MM.1S (cell line): ENCODE measurements at regions not wholly inside any gene's neighbourhood (a gene's known extent, or its start where the extent isn't known, plus 50 kb on each side); places are given as distances from the start of the nearest gene placed in this dataset.

Experiments used
- DNase-seq: peaks from one replicate; pipeline ENCODE4 v3.0.0-alpha.2; 2015
- H2AFZ ChIP-seq: fragments of 300-600 bp; sonication (generic); 2 replicates; pipeline ENCODE4 v1.6.0; 2016; ENCODE audit warnings: antibody characterized with exemption, low read length
- H3F3A ChIP-seq: fragments of 300-600 bp; sonication (generic); 2 replicates; pipeline ENCODE4 v1.6.1; 2016; ENCODE audit warnings: mild to moderate bottlenecking, antibody characterized with exemption, low read length, moderate library complexity, mixed read lengths; ENCODE audit not compliant: insufficient read depth
- H3K27ac ChIP-seq: fragments of 300-600 bp; sonication (generic); 2 replicates; pipeline ENCODE4 v1.5.1; 2016; ENCODE audit warnings: mild to moderate bottlenecking, low read length
- H3K27me3 ChIP-seq: fragments of 300-600 bp; sonication (generic); replicated peaks from 2 replicates; pipeline ENCODE4 v1.6.0; 2016; ENCODE audit warnings: low read length; ENCODE audit not compliant: insufficient read depth
- H3K36me3 ChIP-seq: fragments of 300-600 bp; sonication (generic); replicated peaks from 2 replicates; pipeline ENCODE4 v1.6.1; 2016; ENCODE audit warnings: mild to moderate bottlenecking, low read length, mixed read lengths; ENCODE audit not compliant: insufficient read depth
- H3K4me1 ChIP-seq: fragments of 300-600 bp; sonication (generic); 2 replicates; pipeline ENCODE4 v1.6.1; 2016; ENCODE audit warnings: low read length, mixed read lengths
- H3K4me2 ChIP-seq: fragments of 300-600 bp; sonication (generic); 2 replicates; pipeline ENCODE4 v1.6.0; 2016; ENCODE audit warnings: low read depth, low read length
- H3K4me3 ChIP-seq: fragments of 300-600 bp; sonication (generic); 2 replicates; pipeline ENCODE4 v1.5.1; 2016; ENCODE audit warnings: low read length, mixed read lengths
- H3K79me2 ChIP-seq: fragments of 300-600 bp; sonication (generic); 2 replicates; pipeline ENCODE4 v1.6.1; 2016; ENCODE audit warnings: mixed run types, low read length, mixed read lengths
- H3K9ac ChIP-seq: fragments of 300-600 bp; sonication (generic); 2 replicates; pipeline ENCODE4 v1.6.1; 2016; ENCODE audit warnings: low read length, mixed read lengths
- H3K9me2 ChIP-seq: fragments of 300-600 bp; sonication (generic); replicated peaks from 2 replicates; pipeline ENCODE4 v1.6.1; 2016; ENCODE audit warnings: mild to moderate bottlenecking, low read length, mixed read lengths; ENCODE audit not compliant: insufficient read depth
- H3K9me3 ChIP-seq: fragments of 300-600 bp; sonication (generic); replicated peaks from 2 replicates; pipeline ENCODE4 v1.6.1; 2016; ENCODE audit warnings: mild to moderate bottlenecking, low read length, mixed read lengths; ENCODE audit not compliant: insufficient read depth
- H4K20me1 ChIP-seq: fragments of 300-600 bp; sonication (generic); 2 replicates; pipeline ENCODE4 v1.6.1; 2016; ENCODE audit warnings: mild to moderate bottlenecking, low read length, moderate library complexity, mixed read lengths; ENCODE audit not compliant: insufficient read depth
- EZH2 ChIP-seq: fragments of 300-600 bp; sonication (generic); optimal IDR thresholded peaks from 2 replicates; pipeline ENCODE3; 2017; ENCODE audit warnings: low read depth, mild to moderate bottlenecking, antibody characterized with exemption, low read length, mixed read lengths
- EZH2phosphoT487 ChIP-seq: fragments of 300-600 bp; sonication (generic); IDR thresholded peaks from 2 replicates; pipeline ENCODE4 v1.6.1; 2018; ENCODE audit warnings: antibody characterized with exemption, low read length
- TF ChIP-seq, protein P1 (sequence below): fragments of 300-600 bp; sonication (generic); IDR thresholded peaks from 2 replicates; pipeline ENCODE4 v1.5.1; 2016; ENCODE audit warnings: antibody characterized with exemption, low read length, mixed read lengths

DNA sequence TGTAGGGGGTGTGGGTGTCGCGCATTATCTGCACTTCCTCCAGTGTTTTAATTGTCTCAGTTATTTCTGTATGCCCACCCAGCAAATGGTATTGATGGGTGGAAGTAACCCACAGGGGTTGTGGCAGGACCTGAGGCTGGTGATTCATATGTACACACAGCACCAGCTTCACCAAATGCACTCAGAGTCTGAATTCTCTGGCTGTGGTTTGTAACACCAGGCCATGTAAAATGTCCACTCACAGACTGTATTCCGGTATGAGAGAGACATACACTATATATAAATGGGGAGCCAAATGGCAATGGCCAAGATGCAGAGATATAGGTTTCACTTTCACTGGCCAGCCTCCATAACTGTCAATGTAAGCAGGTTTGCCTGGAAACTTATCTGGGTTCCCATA is 76.3 kb upstream of the FBXL4 start:
- H2AFZ ChIP-seq: no peak overlapping the region
- no peaks in the 10 kb centered on the region for H3K9me3 ChIP-seq
- H4K20me1 ChIP-seq: no peaks in the 10 kb centered on the region
- no peak overlapping the region for H3K9ac ChIP-seq
- no peaks in the 10 kb centered on the region for H3K27me3 ChIP-seq
- H3K4me1 ChIP-seq: no peaks in the 10 kb centered on the region
- no peaks in the 10 kb centered on the region for H3K9me2 ChIP-seq
- no peaks in the 10 kb centered on the region for H3F3A ChIP-seq
- no peak overlapping the region for H3K4me3 ChIP-seq
- H3K79me2 ChIP-seq: no peaks in the 10 kb centered on the region
- no peak for DNase-seq
- H3K36me3 ChIP-seq: no peaks in the 10 kb centered on the region
- TF ChIP-seq EZH2 (no peak), EZH2phosphoT487 (no peak)
- TF ChIP-seq, protein P1, sequence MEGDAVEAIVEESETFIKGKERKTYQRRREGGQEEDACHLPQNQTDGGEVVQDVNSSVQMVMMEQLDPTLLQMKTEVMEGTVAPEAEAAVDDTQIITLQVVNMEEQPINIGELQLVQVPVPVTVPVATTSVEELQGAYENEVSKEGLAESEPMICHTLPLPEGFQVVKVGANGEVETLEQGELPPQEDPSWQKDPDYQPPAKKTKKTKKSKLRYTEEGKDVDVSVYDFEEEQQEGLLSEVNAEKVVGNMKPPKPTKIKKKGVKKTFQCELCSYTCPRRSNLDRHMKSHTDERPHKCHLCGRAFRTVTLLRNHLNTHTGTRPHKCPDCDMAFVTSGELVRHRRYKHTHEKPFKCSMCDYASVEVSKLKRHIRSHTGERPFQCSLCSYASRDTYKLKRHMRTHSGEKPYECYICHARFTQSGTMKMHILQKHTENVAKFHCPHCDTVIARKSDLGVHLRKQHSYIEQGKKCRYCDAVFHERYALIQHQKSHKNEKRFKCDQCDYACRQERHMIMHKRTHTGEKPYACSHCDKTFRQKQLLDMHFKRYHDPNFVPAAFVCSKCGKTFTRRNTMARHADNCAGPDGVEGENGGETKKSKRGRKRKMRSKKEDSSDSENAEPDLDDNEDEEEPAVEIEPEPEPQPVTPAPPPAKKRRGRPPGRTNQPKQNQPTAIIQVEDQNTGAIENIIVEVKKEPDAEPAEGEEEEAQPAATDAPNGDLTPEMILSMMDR: no peak
- H3K27ac ChIP-seq: no peak overlapping the region
- no peak overlapping the region for H3K4me2 ChIP-seq

DNA sequence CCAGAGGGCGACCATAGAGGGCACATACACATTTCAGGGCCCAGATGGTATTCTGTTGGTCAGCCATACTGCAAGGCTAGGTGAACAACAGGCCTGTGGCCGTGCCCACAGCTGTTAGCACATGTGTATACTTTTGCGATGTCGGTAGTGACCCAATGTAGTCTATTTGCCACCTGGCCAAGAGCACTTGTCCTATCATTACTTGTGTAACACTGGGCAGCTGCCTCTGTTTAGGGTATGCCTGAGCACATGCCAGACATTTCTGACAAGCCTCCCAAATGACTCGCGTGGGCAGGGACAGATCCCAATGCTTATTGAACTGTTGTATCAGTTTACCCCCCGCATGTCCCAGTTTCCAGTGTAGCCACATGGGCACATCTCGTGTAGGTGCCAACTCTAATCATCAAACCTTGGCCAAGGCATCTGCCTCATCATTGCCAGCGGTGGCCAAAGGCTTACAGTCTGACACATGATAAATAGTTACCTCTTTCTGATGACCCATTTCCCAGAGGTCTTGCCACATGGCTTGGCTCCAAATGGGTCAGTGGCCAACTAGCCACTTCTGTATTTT is 74.4 kb upstream of the FBXL4 start:
- no peaks in the 10 kb centered on the region for H4K20me1 ChIP-seq
- H3K27me3 ChIP-seq: no peaks in the 10 kb centered on the region
- H3F3A ChIP-seq: no peaks in the 10 kb centered on the region
- H3K27ac ChIP-seq: no peak overlapping the region
- no peaks in the 10 kb centered on the region for H3K79me2 ChIP-seq
- H3K9ac ChIP-seq: no peak overlapping the region
- H3K9me3 ChIP-seq: no peaks in the 10 kb centered on the region
- no peak for DNase-seq
- no peaks in the 10 kb centered on the region for H3K4me1 ChIP-seq
- TF ChIP-seq, protein P1: no peak
- no peak for TF ChIP-seq EZH2phosphoT487
- H3K9me2 ChIP-seq: no peaks in the 10 kb centered on the region
- no peak overlapping the region for H3K4me3 ChIP-seq
- no peak overlapping the region for H2AFZ ChIP-seq
- H3K4me2 ChIP-seq: no peak overlapping the region
- H3K36me3 ChIP-seq: no peaks in the 10 kb centered on the region

DNA sequence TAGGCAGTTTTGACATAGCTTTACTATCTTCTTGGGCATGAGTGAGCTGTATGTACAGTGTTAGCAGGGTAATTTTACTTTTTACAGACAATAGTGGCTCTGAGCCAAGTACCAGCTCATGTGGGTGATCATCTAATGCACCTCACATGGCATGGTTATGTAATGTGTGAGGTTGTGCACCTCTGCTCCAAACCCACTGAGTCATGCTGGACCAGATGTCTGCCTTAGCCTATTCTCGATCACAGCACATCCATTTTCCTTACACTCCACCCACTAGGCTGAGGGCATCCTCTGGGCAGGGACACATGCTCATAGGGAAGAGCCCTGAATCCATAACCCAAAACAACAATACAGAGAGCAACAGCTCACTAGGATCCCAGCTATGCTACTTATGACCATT is 71.6 kb upstream of the FBXL4 start:
- Histone ChIP-seq H3K9ac (no peak overlapping the region), H3K27ac (no peak overlapping the region), H3F3A (no peaks in the 10 kb centered on the region), H4K20me1 (no peaks in the 10 kb centered on the region), H3K9me3 (no peaks in the 10 kb centered on the region), H3K4me2 (no peak overlapping the region), H3K4me3 (no peak overlapping the region), H3K9me2 (no peaks in the 10 kb centered on the region), H3K36me3 (no peaks in the 10 kb centered on the region), H3K79me2 (no peaks in the 10 kb centered on the region), H2AFZ (no peak overlapping the region), H3K27me3 (no peaks in the 10 kb centered on the region), H3K4me1 (peaks cover 10% of the 10 kb centered on the region; the same call in 1 of the 2 replicates)
- DNase-seq: no peak
- TF ChIP-seq EZH2 (no peak), EZH2phosphoT487 (no peak)
- TF ChIP-seq, protein P1: no peak
